Small intestine (tissue), 7 donors: ENCODE measurements at regions not wholly inside any gene's neighbourhood (a gene's known extent, or its start where the extent isn't known, plus 50 kb on each side); places are given as distances from the start of the nearest gene placed in this dataset.

Experiments
- DNase-seq, 2 donors: peaks; one replicate each; pipeline versions ENCODE4 v3.0.0 to v3.0.0-alpha.2; 2013
- FAIRE-seq: peaks from 2 replicates; lab custom pipeline; 2012; peaks lifted over from hg19 to GRCh38; lab: Jason Lieb, UNC
- H3K27ac ChIP-seq, 3 donors: one replicate each; pipeline ENCODE4 v1.5.1; 2013; ENCODE audit warnings: low read length in 2 of 3, mild to moderate bottlenecking in 2 of 3, control low read depth in 1 of 3, inconsistent platforms in 1 of 3, low read depth in 1 of 3, moderate library complexity in 1 of 3
- H3K27me3 ChIP-seq, 3 donors: one replicate each; pipeline ENCODE4 v1.6.1; 2013; ENCODE audit warnings: low read length in 3 of 3, inconsistent platforms in 1 of 3; ENCODE audit not compliant: control insufficient read depth in 3 of 3, insufficient read depth in 3 of 3
- H3K36me3 ChIP-seq, 3 donors: one replicate each; pipeline ENCODE4 v1.6.1; 2013; ENCODE audit warnings: low read length in 3 of 3, inconsistent platforms in 1 of 3, low read depth in 1 of 3, mild to moderate bottlenecking in 1 of 3, moderate library complexity in 1 of 3; ENCODE audit not compliant: control insufficient read depth in 3 of 3, insufficient read depth in 2 of 3
- H3K4me1 ChIP-seq, 3 donors: one replicate each; pipeline ENCODE4 v1.6.1; 2013; ENCODE audit warnings: low read length in 2 of 3, inconsistent platforms in 1 of 3, low read depth in 1 of 3, mild to moderate bottlenecking in 1 of 3, moderate library complexity in 1 of 3; ENCODE audit not compliant: control insufficient read depth in 3 of 3, insufficient read depth in 2 of 3
- H3K4me3 ChIP-seq, 3 donors: one replicate each; pipeline ENCODE4 v1.5.1; 2013; ENCODE audit warnings: low read length in 3 of 3, control low read depth in 1 of 3, inconsistent platforms in 1 of 3, low read depth in 1 of 3, mild to moderate bottlenecking in 1 of 3, moderate library complexity in 1 of 3
- H3K9me3 ChIP-seq, 2 donors: one replicate each; pipeline ENCODE4 v1.6.1; 2013; ENCODE audit warnings: low read depth in 1 of 2, low read length in 1 of 2; ENCODE audit not compliant: control insufficient read depth in 2 of 2, insufficient read depth in 1 of 2
- WGBS, 3 donors: extraction: QIAGEN DNeasy Blood & Tissue Kit; methylation state at CpG; one replicate each; pipeline ENCODE4 v1.1.7; 2013; 5-methylcytosine and 5-hydroxymethylcytosine counted together
- donor health status: healthy with polysubstance abuse.
- donor health status: control.
- donor health status: control.
- donor health status: Bipolar disorder and iron deficiency.
- donor health status: healthy.

- DNase-seq (no peak), FAIRE-seq (no peak)
- Histone ChIP-seq H3K9me3 (no peaks in the 10 kb centered on the region), H3K36me3 (no peaks in the 10 kb centered on the region), H3K4me1 (no peaks in the 10 kb centered on the region), H3K4me3 (no peak overlapping the region), H3K27ac (no peak overlapping the region), H3K27me3 (no peaks in the 10 kb centered on the region)
- 54 to 76% (median 62%) methylated on average over 2 of the region's 2 CpGs for WGBS, 3 donors
Measured at GRCh38 chr13:78413887-78414553, 189.3 kb downstream of the POU4F1 start.

GRCh38 chr13:78410847-78411246, 192.5 kb downstream of the POU4F1 start:
- Histone ChIP-seq H3K27ac (no peak overlapping the region), H3K4me1 (no peaks in the 10 kb centered on the region), H3K27me3 (no peaks in the 10 kb centered on the region), H3K4me3 (no peak overlapping the region), H3K9me3 (no peaks in the 10 kb centered on the region), H3K36me3 (no peaks in the 10 kb centered on the region)
- no peak for FAIRE-seq
- 17 to 60% (median 43%) methylated on average over 1 of the region's 1 CpG for WGBS, 3 donors
- no peak for DNase-seq

- Histone ChIP-seq H3K36me3 (no peaks in the 10 kb centered on the region), H3K27me3 (no peaks in the 10 kb centered on the region), H3K9me3 (no peaks in the 10 kb centered on the region), H3K27ac (no peak overlapping the region), H3K4me3 (no peak overlapping the region), H3K4me1 (no peaks in the 10 kb centered on the region)
- DNase-seq = no peak
- no peak for FAIRE-seq
- 24 to 39% (median 35%) methylated on average over 2 of the region's 2 CpGs for WGBS, 3 donors
Measured at GRCh38 chr13:78410164-78410563, 193.2 kb downstream of the POU4F1 start.

GRCh38 chr13:78409172-78409571, 194.2 kb downstream of the POU4F1 start:
- DNase-seq = no peak
- H3K9me3 ChIP-seq = no peaks in the 10 kb centered on the region
- H3K4me1 ChIP-seq = no peaks in the 10 kb centered on the region
- H3K4me3 ChIP-seq = no peak overlapping the region
- H3K27me3 ChIP-seq = no peaks in the 10 kb centered on the region
- no peaks in the 10 kb centered on the region for H3K36me3 ChIP-seq
- WGBS, 3 donors = 58 to 66% (median 64%) methylated on average over 2 of the region's 2 CpGs
- no peak overlapping the region for H3K27ac ChIP-seq
- no peak for FAIRE-seq

GRCh38 chr13:78404846-78405360, 198.4 kb downstream of the POU4F1 start:
- DNase-seq (no peak), FAIRE-seq (no peak)
- no peaks in the 10 kb centered on the region for H3K9me3 ChIP-seq
- H3K36me3 ChIP-seq = no peaks in the 10 kb centered on the region
- no peaks in the 10 kb centered on the region for H3K27me3 ChIP-seq
- no peaks in the 10 kb centered on the region for H3K4me1 ChIP-seq
- H3K4me3 ChIP-seq = no peak overlapping the region
- H3K27ac ChIP-seq = no peak overlapping the region
- WGBS, 3 donors = 71 to 86% (median 83%) methylated on average over 6 of the region's 6 CpGs

- FAIRE-seq = no peak
- Histone ChIP-seq H3K4me3 (no peak overlapping the region), H3K27me3 (no peaks in the 10 kb centered on the region), H3K36me3 (no peaks in the 10 kb centered on the region), H3K4me1 (no peaks in the 10 kb centered on the region), H3K27ac (no peak overlapping the region), H3K9me3 (no peaks in the 10 kb centered on the region)
- DNase-seq = no peak
- 26 to 47% (median 37%) methylated on average over 2 of the region's 2 CpGs for WGBS, 3 donors
Measured at GRCh38 chr13:78402708-78403400, 200.5 kb downstream of the POU4F1 start.

GRCh38 chr13:78401873-78402707, 201.3 kb downstream of the POU4F1 start:
- H3K36me3 ChIP-seq = no peaks in the 10 kb centered on the region
- no peaks in the 10 kb centered on the region for H3K9me3 ChIP-seq
- H3K27me3 ChIP-seq = no peaks in the 10 kb centered on the region
- no peak for FAIRE-seq
- DNase-seq = no peak
- H3K27ac ChIP-seq = no peak overlapping the region
- H3K4me1 ChIP-seq = no peaks in the 10 kb centered on the region
- 73 to 86% (median 80%) methylated on average over 7 of the region's 7 CpGs for WGBS, 3 donors
- no peak overlapping the region for H3K4me3 ChIP-seq

GRCh38 chr13:78398743-78399410, 204.5 kb downstream of the POU4F1 start:
- H3K9me3 ChIP-seq = no peaks in the 10 kb centered on the region
- no peak for FAIRE-seq

More at GRCh38 chr13:78398743-78399410, 204.5 kb downstream of the POU4F1 start:
- Histone ChIP-seq H3K27me3 (no peaks in the 10 kb centered on the region), H3K4me3 (no peak overlapping the region), H3K4me1 (no peaks in the 10 kb centered on the region), H3K36me3 (no peaks in the 10 kb centered on the region), H3K27ac (no peak overlapping the region)
- 56 to 71% (median 58%) methylated on average over 4 of the region's 4 CpGs for WGBS, 3 donors
- DNase-seq = no peak
